ENCODE measurements at regions not wholly inside any gene's neighbourhood (a gene's known extent, or its start where the extent isn't known, plus 50 kb on each side); places are given as distances from the start of the nearest gene placed in this dataset.
"Not testable (repeated sequence)": the region's sequence is repeated elsewhere in the genome, so short reads cannot be mapped to it uniquely, and the experiment has no call there.

DNA sequence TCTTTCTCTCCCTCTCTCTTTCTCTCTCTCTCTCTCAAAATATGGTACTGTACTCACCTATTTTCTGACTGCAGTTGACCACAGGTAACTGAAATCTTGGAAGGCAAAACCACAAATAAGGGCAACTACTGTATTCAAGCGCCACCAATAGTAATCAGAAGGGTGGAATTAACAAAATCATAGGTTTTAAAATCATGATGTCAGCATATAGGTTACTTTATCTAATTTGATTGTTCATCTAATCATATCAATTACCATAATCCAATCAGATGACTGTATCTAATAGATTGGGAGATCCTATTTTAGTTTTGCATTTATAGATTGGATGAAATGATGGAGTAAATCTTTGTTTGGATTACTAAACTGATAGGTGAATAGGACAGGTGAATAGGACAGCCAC is 155.8 kb upstream of the KITLG start:
- DNase-seq: no peak

DNA sequence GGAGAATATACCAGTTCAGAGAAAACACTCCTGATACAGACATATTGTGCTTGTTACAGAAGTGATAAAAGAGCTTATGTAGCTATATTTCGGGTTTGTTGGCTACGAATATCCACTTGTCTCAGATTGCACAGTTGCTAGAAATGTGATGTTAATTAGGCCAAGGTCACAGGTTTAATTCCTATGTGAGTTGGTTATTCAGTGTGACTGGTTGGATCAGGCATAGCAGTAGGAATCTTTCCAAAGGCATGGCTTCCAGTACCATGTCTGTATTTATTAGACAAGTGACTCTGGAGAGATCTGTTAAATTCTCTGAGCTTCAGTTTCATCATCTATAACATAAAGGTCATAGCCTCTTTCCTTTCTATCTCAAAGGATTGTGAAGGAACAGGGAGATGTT is 152.7 kb upstream of the KITLG start:
- no peak for DNase-seq

DNA sequence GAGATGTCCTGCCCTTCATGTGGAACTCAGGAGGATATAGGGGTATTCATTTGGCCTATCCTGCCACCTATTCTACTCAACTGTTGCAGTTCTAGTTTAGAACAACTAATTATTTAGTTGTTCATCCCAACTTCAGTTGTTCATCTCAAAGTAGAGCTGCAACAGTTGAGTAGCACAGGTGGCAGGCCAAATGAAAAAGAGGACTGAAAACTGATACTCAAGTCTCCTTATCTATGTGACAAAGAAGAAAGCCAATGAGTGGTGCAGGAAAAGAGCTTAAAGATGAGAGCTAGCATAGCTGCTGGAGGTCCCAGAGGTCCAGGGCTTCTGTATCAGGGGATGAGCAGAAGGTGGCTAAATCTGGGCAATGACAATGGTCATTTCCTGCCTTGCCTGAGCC is 148.9 kb upstream of the KITLG start:
- DNase-seq: no peak

DNA sequence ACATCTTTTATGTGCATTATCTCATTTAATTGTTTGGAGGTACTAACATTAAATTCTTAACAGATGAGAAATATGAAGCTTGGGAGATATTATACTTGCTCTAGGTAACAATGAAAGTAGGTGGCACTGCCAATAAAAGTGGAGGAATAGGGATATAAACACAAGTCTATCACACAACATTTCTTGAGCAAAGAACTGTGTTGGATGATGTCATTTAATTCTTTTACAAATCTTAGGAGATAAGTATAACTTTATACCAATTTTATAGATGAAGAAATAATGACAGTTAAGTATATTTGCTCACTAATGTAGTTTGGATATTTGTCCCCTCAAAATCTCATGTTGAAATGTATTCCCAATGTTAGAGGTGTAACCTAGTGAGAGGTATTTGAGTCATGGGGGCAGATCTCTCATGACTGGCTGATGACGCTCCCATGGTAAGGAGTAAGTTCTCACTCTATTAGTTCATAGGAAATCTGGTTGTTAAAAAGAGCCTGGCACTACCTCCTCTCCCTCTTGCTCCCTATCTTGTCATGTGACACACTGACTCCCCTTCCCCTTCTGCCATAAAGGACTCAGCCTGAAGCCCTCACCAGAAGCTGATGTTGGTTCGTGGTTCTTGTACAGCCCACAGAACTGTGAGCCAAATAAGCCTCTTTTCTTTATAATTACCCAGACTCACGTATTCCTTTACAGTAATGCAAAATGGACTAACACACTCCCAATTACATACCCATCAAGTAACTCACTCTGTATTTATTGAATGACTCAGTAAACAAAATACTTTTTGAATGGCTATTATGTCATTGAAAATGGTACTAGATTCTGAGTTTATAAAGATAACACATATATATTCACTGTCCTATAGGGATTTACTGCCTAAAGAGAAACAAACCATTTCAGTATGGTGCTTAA is 146.8 kb upstream of the KITLG start:
- no peak for DNase-seq

DNA sequence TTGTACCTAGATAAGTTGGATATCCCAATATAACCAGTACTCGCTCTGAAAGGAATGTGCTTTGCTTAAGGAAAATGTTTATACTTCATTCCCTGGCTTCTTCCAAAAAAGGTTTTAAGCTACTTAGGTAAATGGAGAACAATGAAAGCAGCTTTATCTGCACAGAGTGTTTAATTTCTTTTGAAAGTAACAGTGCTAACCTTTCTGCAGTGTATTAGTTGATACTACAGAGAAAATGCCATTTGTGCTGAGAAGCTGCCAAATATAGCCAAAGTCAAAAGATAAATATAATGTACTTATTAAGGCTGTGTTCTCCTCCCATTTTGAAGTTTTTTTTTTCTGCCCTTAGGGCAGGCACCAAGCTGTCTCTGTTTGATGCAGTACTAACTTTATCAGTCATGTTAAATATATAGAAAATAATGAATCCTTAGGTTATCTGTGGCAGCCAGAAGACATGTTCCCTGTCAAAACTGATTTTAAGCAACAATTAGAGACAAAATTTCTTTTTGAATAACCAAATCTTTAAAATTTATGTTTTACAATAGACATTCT is 145.4 kb upstream of the KITLG start:
- DNase-seq: no peak

DNA sequence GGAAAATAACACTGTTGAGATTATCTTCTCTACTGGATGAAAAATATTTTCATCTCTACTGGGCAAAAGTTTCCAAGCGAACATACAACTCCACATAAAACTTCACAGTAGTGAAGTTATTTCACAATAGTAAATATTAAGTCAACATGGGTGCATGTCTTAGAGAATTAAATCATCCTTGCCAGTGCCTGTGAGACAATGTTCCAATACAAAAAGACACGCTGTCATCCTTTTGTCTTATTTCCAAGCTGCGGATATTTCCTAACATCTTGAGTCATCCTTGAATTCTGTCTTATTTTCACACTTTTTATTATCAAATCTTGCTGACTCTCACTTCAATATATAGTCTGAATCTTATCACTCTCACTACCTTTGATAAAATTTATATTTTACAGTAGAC is 142.9 kb upstream of the KITLG start:
- DNase-seq: no peak

DNA sequence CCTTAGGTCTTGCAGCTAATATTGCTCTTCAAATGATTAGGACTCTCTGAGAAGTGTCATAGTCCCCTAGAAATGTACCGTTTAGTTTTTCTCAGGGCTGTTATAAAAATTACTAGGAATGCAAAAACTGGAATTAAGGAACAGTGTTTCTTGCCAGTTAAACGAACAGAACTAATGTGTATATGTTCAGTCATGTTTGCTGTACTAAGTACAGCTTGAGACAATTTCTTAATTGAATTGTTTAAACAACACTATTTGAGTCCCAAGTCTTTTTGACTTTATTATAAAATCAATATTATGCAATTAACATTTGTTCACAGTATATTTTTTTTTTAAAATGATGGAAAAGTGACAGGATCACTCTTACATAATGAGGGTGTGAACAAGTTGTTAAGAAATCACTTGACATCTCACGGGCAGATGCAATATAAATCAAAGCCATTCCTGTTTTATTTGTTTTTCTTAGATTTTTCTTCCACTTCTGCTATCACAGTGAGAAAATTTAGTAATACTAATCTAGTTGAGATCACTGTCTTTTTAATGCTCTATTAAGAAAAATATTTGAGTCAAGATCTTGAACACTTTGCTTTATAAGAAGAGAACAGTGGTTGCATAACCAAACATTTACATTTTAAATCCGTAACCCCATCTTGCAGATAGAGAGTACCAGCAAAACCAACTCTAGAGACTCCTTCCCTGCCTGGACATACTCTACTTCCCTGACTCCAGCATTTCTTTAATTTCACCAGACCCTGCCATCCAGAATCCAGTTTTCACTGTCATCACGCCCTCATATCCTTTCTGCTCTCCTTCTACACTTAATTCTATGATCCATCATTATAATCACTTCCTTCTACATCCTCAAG is 140.7 kb upstream of the KITLG start:
- no peak for DNase-seq

DNA sequence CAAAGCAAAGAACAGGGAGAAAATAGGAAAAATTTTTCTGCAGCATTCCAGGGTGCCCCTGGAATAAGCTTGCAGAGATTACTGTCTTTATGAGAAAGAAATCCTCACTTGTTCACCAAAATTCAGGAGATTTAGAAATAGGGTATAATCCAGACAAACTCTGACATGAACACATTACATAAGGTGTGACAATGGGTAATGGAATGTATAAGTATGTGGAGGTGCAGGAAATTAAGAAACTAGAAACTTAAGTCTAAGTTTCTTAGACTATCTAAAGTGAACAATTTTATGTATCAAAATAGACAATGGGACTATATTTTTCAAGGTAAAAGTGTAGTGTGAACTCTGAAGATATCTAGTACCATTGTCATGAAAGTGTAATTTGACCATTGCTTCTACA is 140.0 kb upstream of the KITLG start:
- DNase-seq: no peak

DNA sequence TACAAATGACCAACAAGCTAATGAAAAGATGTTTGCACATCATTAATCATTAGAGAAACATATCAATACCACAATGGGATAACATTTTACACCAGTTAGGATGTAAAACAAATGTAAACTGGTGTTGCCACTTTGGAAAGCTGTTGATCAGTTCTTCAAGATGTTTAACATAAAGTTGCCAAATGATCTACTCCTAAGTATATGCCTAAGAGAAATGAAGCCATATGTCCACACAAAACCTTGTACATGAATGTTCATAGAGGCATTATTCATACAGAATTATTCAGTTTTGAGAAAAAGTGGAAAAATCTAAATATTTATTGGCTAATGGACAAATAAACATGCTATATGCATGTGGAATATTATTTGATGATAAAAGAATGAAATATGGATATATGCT is 136.9 kb upstream of the KITLG start:
- DNase-seq: no peak

DNA sequence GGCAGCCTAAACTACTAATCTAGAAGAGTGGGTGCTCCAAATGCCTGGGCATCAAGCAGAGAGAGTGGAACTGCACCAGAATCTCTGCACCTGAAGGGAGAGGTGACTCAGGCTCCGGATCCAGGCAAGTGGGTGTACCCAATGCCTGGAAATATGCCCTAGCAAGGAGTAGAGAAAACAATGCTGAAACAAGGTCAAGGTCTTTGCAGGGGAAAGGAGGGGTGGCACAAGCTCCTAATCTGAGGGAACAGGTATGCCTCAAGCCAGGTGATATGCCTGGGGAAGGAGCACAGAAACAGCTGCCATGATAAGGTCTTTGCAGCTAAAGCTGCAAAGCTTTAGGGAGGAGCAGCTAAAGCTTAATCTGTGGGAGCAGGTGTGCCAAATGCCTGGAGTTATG is 136.0 kb upstream of the KITLG start:
- DNase-seq: no peak

DNA sequence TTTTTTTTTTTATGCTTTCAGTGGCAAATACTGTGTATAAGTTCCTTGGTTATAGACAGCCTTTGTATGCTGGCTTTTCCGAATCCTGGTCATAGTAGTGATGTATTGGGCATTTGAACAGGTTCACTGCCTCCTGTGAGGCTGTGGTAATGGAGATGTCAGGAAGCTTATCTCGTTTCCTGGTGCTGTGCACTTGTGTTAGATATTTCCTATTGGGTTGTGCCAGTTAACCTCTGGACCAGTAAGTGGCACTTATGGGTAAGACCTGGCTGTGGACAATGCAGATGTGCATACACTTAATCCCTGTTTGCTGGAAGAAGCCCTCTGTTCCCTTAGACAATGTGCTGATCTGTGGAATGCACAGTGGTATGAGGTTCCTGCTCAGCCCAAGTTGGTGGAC is 135.4 kb upstream of the KITLG start:
- no peak for DNase-seq

DNA sequence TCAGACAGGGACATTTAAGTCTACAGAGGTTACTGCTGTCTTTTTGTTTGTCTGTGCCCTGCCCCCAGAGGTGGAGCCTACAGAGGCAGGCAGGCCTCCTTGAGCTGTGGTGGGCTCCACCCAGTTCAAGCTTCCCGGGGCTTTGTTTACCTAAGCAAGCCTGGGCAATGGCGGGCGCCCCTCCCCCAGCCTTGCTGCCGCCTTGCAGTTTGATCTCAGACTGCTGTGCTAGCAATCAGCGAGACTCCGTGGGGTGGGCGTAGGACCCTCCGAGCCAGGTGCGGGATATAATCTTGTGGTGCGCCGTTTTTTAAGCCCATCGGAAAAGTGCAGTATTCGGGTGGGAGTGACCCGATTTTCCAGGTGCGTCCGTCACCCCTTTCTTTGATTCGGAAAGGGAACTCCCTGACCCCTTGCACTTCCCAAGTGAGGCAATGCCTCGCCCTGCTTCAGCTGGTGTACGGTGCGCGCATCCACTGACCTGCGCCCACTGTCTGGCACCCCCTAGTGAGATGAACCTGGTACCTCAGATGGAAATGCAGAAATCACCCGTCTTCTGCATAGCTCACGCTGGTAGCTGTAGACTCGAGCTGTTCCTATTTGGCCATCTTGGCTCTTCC is 134.1 kb upstream of the KITLG start:
- DNase-seq: not testable (repeated sequence)

DNA sequence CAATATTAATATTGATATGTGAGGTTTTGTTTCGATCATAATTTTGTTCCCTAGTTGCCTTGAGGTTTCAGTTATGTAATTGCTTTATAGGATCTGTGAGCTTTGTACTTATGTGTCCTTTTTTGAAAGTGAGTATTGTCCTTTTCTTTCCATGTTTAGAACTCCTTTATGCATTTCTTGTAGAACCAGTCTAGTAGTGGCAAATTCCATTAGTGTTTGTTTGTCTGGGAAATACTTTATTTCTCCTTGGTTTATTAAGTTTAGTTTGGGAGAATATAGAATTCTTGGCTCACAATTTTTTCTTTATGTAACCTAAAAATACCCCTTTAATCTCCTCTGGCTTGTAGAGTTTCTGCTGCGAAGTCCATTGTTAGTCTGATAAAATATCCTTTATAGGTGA is 127.5 kb upstream of the KITLG start:
- no peak for DNase-seq

DNA sequence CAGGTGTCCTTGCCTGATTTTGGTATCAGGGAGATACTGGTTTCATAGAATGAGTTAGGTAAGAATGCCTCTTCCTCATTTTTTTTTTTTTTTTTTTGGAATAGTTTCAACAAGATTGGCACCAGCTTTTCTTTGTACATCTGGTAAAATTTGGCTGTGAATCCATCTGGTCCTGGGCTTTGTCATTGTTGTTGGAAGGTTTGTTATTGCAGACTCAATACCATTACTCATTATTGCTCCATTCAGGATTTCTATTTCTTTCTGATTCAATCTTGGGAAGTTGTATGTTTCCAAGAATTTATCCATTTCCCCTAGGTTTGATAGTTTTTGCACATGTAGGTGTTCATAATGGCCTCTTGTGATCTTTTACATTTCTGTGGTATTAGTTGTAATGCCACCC is 126.0 kb upstream of the KITLG start:
- DNase-seq: no peak

DNA sequence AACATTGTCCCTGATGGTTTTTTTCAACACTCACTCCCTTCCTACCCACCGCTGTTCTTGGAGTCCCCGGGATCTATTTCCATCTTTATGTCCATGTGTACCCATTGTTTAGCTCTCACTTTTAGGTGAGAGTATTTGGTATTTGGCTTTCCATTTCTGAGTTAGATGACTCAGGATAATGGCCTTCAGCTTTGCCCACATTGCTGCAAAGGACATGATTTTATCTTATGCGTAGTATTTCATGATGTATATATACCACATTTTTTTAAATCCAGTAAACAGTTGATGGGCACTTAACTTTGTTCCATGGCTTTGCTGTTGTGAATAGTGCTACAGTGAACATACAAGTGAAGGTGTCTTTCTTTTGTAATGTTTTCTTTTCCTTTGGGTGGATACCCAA is 123.5 kb upstream of the KITLG start:
- no peak for DNase-seq

DNA sequence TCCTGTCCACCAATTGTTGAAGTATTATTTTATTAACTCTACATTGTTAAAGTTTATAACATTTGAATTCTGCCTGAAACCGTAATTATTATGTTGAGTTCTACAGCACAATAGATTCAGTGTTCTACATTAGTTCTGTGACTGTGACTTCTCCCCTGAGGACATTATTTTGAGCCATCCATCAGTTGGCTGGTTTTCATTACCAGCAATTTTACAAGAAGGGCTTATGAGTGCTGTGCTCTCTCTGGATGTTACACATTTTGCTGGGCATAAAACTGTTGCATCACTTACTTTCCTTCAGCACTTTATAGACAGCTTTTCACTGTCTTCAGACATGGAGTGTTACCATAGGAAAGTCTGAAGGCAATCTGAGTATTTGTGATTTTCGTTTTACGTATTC is 118.2 kb upstream of the KITLG start:
- no peak for DNase-seq

DNA sequence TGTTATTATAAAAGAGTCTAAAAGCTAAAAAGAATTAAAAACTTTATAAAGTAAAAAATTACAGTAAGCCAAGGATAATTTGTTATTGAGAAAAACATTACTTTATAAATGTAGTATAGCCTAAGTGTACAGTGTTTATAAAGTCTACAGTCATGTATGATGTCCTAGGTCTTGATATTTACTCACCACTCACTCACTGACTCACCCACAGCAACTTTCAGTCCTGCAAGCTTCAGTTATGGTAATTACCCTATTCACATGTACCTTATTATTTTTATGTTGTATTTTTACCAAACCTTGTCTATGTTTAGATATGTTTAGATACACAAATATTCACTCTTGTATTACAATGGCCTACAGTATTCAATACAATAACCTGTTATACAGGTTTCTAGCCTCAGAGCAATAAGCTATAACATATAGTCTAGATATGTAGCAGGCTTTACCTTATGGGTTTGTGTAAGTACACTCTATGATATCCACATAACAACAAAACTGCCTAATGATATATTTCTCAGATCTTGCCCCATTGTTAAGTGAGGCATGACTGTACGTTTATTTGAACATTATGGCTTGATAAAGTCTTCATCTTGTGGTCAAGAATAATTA is 113.7 kb upstream of the KITLG start:
- DNase-seq: no peak

DNA sequence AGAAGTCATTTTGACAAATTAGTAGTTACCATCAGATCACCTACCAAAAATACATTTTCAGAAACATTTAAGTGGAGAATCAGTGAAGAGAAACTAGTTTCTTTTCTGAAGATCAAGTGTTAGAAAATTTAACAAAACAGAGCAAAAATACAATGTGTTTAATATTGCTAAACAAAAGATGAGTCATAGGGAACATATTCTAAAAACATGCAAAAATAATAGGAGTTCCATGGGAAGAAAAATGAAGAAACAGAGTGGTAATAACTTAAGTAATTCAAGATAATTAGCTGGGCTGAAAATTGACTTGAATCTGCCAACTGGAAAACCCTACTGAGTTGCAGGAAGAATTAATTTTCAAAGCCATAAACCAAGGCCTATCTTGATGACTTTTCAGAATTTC is 111.5 kb upstream of the KITLG start:
- DNase-seq: no peak

DNA sequence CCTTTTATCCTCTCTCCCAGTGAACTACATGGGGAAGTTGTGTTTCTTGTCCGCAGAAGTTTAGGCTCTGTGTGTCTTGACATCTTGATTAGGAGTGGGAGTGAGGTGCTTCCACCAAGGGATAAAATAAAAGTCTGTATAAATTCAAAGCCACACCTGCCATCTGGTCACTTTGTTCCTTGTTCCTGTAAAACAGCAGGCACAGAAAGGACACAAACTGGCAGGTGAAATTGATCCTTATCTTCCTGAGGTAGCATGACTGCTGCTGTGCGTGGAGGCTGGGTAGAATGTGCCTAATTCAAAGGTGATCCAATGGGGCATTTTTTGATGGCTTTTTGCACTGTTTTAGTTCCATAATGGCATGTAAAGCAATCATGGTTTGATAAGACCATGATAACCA is 104.3 kb upstream of the KITLG start:
- DNase-seq: no peak

DNA sequence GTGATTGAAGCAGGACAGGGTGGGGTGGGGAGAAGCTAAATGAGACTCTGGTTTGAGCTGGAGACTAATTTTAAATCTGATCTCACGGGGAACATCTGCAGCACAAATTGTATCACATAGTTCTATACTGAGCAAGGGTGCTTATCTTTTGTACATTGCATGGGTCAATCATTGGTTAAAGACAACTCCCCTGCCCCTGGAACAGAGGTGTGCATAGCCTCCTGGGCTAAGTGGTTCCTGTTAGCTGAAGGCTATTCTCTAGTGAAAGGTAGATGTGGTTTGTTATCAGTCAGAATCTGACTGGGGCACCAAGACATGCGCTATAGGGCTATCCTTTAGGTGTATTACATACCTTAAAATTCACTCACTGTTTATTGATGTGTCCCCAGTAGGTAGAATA is 103.9 kb upstream of the KITLG start:
- DNase-seq: no peak

DNA sequence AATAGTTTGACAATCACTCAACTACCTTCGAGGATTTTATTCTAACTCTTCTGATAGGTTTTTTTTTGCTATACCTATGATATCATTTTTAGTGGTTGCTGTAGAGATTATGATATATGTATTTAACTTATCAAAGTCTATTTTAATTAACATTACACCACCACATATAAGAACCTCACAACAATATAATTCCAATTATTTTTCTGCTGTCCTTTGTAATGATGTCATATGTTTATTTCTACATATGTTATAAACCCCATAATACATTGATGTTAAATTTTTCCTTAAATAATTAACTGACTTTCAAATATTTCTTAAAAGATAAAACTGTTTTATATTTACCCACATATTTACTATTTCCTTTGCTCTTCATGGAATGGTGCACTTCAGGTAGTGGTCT is 103.4 kb upstream of the KITLG start:
- DNase-seq: no peak

DNA sequence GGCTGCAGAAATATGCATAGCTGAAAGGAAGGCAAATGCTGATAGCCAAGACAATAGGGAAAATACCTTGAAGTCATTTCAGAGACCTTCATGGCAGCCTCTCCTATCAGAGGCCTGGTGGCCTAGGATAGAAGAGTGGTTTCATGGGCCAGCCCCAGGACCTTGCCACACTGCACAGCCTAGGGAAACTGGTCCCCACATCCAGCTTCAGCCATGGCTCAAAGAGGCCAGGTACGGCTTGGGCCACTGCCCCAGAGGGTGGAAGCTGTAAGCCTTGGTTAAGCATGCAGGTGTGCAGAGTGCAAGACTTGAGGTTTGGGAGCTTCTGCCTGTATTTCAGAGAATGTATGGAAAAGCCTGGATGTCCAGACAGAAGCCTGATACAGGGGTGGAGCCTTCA is 101.0 kb upstream of the KITLG start:
- no peak for DNase-seq

DNA sequence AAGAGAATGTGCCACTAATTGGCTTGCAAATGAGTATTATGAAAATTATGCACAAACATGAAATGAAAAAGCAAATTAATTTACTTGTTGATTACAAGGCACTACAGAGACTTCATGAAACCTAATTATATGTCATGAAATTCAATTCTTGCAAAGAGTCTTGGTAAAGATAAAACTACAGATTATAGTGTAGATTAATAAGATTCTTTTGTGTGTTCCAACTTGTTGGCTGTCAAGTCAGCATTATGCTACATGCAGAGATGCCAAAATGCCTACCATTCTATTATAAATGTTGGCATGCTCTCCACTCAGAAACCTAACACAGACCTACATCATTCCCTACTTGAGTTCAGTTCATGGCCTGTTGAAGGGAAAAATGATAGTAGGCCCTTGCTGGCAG is 97.2 kb upstream of the KITLG start:
- no peak for DNase-seq
